ENCODE measurements at regions not wholly inside any gene's neighbourhood (a gene's known extent, or its start where the extent isn't known, plus 50 kb on each side); places are given as distances from the start of the nearest gene placed in this dataset.

- TF ChIP-seq GABPA (IDR thresholded peaks at IDR 0.05 in 1 of 2, conservative IDR thresholded peaks at IDR 0.05 in 1 of 2): no peak
- TF ChIP-seq ATF3 (IDR thresholded peaks at IDR 0.05): no peak
- no peak for TF ChIP-seq MAX (IDR thresholded peaks at IDR 0.05)
- no peak for TF ChIP-seq CTCF (IDR thresholded peaks at IDR 0.05; ENCODE audit: low read depth, low read length, missing input control)
- no peak for TF ChIP-seq SP1 (IDR thresholded peaks at IDR 0.05)
- TF ChIP-seq REST (IDR thresholded peaks at IDR 0.05): no peak
- TF ChIP-seq RXRA (IDR thresholded peaks at IDR 0.05): no peak
- TF ChIP-seq FOXA1 (IDR thresholded peaks at IDR 0.05): no peak
- TF ChIP-seq ZBTB33 (IDR thresholded peaks at IDR 0.05): no peak
- TF ChIP-seq EGR1 (IDR thresholded peaks at IDR 0.05; ENCODE audit: low read depth in 2 of 2): no peak
- TF ChIP-seq TAF1 (conservative IDR thresholded peaks at IDR 0.05): no peak
- no peak for TF ChIP-seq HNF4G (IDR thresholded peaks at IDR 0.05)
These were observed 394.1 kb upstream of the MKI67 start for GRCh38 chr10:128520211-128520815.

Data from liver (tissue), 3 donors.